Stimulated activated CD8-positive, alpha-beta memory T cell treated with anti-CD3 and anti-CD28 coated beads, Interleukin-12 subunit alpha, Interleukin-12 subunit beta, amount 100 ng/mL, for 4 hours (primary cell): ENCODE measurements at regions not wholly inside any gene's neighbourhood (a gene's known extent, or its start where the extent isn't known, plus 50 kb on each side); places are given as distances from the start of the nearest gene placed in this dataset.

Experiments used
- DNase-seq: peaks from one replicate; pipeline ENCODE4 v3.0.0-alpha.2; 2020; ENCODE audit warnings: low read depth

- DNase-seq: no peak
These were observed 178.9 kb downstream of the CCDC71L start for GRCh38 chr7:106482091-106482490.

- DNase-seq: no peak
These were observed 180.3 kb downstream of the CCDC71L start for GRCh38 chr7:106480616-106481031.

GRCh38 chr7:106480161-106480579 lies 180.8 kb downstream of the CCDC71L start:
- DNase-seq: no peak

GRCh38 chr7:106476751-106477150 lies 184.2 kb downstream of the CCDC71L start:
- no peak for DNase-seq

- no peak for DNase-seq
These were observed 188.0 kb upstream of the NAMPT start for GRCh38 chr7:106472741-106473140.

- DNase-seq: no peak
These were observed 187.1 kb upstream of the NAMPT start for GRCh38 chr7:106471686-106472440.

- no peak for DNase-seq
These were observed 186.2 kb upstream of the NAMPT start for GRCh38 chr7:106471021-106471420.

GRCh38 chr7:106466867-106467266 lies 182.1 kb upstream of the NAMPT start:
- no peak for DNase-seq

GRCh38 chr7:106465704-106466468 lies 181.1 kb upstream of the NAMPT start:
- no peak for DNase-seq

GRCh38 chr7:106464651-106465050 lies 179.9 kb upstream of the NAMPT start:
- DNase-seq: no peak

GRCh38 chr7:106463851-106464611 lies 179.2 kb upstream of the NAMPT start:
- no peak for DNase-seq

- no peak for DNase-seq
These were observed 178.2 kb upstream of the NAMPT start for GRCh38 chr7:106462914-106463482.

GRCh38 chr7:106462365-106462859 lies 177.6 kb upstream of the NAMPT start:
- no peak for DNase-seq

GRCh38 chr7:106460792-106461254 lies 176.0 kb upstream of the NAMPT start:
- DNase-seq: no peak

GRCh38 chr7:106459397-106460072 lies 174.8 kb upstream of the NAMPT start:
- no peak for DNase-seq

- no peak for DNase-seq
These were observed 172.9 kb upstream of the NAMPT start for GRCh38 chr7:106457678-106458077.

GRCh38 chr7:106456329-106456728 lies 171.5 kb upstream of the NAMPT start:
- no peak for DNase-seq

- DNase-seq: no peak
These were observed 167.5 kb upstream of the NAMPT start for GRCh38 chr7:106452031-106452851.

- DNase-seq: no peak
These were observed 166.4 kb upstream of the NAMPT start for GRCh38 chr7:106451171-106451570.

GRCh38 chr7:106450716-106451115 lies 165.9 kb upstream of the NAMPT start:
- DNase-seq: no peak
